ENCODE measurements at regions not wholly inside any gene's neighbourhood (a gene's known extent, or its start where the extent isn't known, plus 50 kb on each side); places are given as distances from the start of the nearest gene placed in this dataset.
"Not testable (repeated sequence)": the region's sequence is repeated elsewhere in the genome, so short reads cannot be mapped to it uniquely, and the experiment has no call there.

DNA sequence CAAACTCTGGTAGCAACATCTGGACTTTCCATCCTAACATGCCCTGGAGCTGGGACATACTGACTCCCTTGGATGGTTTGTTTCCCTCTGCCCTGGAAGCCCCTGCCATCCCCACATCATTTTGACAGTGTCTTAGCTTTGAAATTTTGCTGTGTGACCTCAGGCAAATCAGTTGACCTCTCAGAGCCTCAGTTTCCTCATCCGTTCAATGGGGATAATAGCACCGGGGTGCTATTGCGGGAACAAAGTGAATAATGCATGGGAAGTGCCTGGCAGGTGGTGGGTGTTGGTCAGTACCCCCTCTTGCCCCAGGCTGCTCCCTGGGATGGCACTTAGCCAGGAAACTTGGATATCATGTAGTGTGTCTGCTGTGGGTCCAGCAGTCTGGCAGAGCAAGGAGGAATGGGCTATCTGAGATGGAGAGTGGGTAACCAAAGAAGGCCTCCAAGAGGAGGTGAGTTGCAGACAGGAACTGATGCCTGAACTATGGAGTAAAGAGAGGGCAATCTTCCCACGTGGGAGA is 88.6 kb downstream of the MRPL14 start:
- Histone ChIP-seq H3K27ac (no peak overlapping the region), H3K27me3 (no peaks in the 10 kb centered on the region), H3K36me3 (no peaks in the 10 kb centered on the region), H3K4me3 (no peak overlapping the region), H3K4me1 (peaks cover 8 to 28% (median 17%) of the 10 kb centered on the region in 4 donors), H3K9me3 (no peaks in the 10 kb centered on the region)
- intact Hi-C loops (cut with DNase I; ENCODE audit: low total_unique reads) = no loop called here
- no peak for DNase-seq
- 77 to 86% (median 82%) methylated on average over 4 of the region's 4 CpGs for WGBS, 5 donors
- TF ChIP-seq POLR2A (IDR thresholded peaks at IDR 0.05) (no peak), POLR2AphosphoS5 (IDR thresholded peaks at IDR 0.05) (no peak), EP300 (IDR thresholded peaks at IDR 0.05) (no peak)
- TF ChIP-seq, protein P1, sequence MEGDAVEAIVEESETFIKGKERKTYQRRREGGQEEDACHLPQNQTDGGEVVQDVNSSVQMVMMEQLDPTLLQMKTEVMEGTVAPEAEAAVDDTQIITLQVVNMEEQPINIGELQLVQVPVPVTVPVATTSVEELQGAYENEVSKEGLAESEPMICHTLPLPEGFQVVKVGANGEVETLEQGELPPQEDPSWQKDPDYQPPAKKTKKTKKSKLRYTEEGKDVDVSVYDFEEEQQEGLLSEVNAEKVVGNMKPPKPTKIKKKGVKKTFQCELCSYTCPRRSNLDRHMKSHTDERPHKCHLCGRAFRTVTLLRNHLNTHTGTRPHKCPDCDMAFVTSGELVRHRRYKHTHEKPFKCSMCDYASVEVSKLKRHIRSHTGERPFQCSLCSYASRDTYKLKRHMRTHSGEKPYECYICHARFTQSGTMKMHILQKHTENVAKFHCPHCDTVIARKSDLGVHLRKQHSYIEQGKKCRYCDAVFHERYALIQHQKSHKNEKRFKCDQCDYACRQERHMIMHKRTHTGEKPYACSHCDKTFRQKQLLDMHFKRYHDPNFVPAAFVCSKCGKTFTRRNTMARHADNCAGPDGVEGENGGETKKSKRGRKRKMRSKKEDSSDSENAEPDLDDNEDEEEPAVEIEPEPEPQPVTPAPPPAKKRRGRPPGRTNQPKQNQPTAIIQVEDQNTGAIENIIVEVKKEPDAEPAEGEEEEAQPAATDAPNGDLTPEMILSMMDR (IDR thresholded peaks at IDR 0.05) = no peak

DNA sequence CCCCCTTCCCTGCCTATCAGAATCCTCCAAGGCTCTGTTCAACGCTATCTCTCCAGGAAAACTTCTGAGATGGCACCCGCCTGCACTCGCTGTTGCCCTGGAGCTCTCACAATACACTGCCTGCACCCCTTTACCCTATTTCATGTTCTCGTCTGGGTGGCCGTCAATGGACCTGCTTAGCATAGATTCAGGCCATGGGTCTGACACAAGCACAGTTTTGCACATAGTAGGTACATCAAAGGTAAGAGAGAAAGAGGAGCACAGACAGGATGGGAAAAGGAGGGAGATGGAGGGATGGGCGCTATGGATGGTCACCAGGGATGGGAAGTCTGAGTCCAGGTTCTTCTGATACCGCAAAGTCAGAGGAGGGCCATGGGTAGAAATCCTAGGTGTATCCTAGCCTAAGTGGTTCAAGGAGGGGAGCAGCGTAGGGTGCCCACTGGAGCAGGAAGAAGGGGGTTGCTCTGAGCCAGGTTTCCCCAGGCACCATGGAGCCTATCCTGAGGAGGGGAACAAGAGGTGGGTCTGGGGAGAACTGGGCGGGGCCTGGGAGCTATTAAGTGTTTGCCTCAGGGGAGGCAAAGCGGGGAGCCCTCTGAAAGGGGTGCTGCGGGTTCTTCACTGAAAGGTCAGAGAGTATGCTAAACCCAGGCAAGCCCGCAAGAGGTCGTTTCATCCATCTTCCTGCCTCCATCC is 89.3 kb downstream of the MRPL14 start:
- peaks cover 7 to 22% (median 13%) of the 10 kb centered on the region in 4 donors for H3K4me1 ChIP-seq
- H3K27ac ChIP-seq = no peak overlapping the region
- DNase-seq = no peak
- no peak overlapping the region for H3K4me3 ChIP-seq
- intact Hi-C loops (cut with DNase I; ENCODE audit: low total_unique reads) = no loop called here
- 92 to 95% (median 94%) methylated on average over 13 of the region's 13 CpGs for WGBS, 5 donors
- H3K27me3 ChIP-seq = no peaks in the 10 kb centered on the region
- no peaks in the 10 kb centered on the region for H3K9me3 ChIP-seq
- no peaks in the 10 kb centered on the region for H3K36me3 ChIP-seq
- TF ChIP-seq POLR2AphosphoS5 (IDR thresholded peaks at IDR 0.05) (no peak), EP300 (IDR thresholded peaks at IDR 0.05) (no peak), POLR2A (IDR thresholded peaks at IDR 0.05) (no peak)
- TF ChIP-seq, protein P1 (IDR thresholded peaks at IDR 0.05) = no peak

DNA sequence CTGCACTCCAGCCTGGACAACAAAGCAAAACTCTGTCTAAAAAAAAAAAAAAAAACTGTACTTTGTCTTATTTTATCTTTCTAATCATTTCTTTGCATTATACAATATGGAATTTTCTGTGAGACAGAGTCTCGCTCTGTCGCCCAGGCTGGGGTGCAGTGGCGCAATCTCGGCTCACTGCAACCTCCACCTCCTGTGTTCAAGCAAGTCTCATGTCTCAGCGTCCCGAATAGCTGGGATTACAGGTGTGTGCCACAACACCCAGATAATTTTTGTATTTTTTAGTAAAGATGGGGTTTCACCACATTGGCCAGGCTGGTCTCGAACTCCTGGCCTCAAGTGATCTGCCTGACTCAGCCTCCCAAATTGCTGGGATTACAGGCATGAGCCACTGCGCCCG is 90.0 kb downstream of the MRPL14 start:
- H3K27ac ChIP-seq; intact Hi-C loops (cut with DNase I; ENCODE audit: low total_unique reads): not testable (repeated sequence)

DNA sequence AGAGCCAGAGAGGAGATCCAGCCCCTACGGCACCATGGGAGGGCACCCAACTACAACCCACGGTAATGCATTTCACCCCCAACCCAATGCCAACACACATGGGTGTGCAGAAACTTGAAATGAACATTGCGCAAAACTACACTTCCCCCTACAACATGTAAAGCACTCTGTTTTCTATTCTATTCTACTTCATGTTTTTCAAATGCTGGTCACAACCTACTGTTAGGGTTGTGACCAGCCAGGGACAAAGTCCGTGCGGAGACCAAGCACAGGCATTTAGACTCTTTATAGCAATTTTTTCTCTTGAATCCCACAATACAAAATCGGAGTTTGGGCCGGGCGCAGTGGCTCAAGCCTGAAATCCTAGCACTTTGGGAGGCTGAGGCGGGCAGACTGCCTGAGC is 90.6 kb downstream of the MRPL14 start:
- WGBS, 5 donors = 85 to 94% (median 93%) methylated on average over 9 of the region's 9 CpGs
- no peak for DNase-seq

More for the DNA sequence above, 90.0 kb downstream of the MRPL14 start:
- not testable (repeated sequence) for DNase-seq, H3K36me3 ChIP-seq, H3K9me3 ChIP-seq, H3K27me3 ChIP-seq, H3K4me3 ChIP-seq
- H3K4me1 ChIP-seq = peaks cover under 1 to 14% (median 7%) of the 10 kb centered on the region in 4 donors
- 91 to 99% (median 93%) methylated on average over 9 of the region's 9 CpGs for WGBS, 5 donors

More for the DNA sequence above, 90.6 kb downstream of the MRPL14 start:
- Histone ChIP-seq H3K9me3 (no peaks in the 10 kb centered on the region), H3K27me3 (no peaks in the 10 kb centered on the region), H3K4me3 (no peak overlapping the region), H3K27ac (no peak overlapping the region), H3K4me1 (peaks cover 0 to 9% (median 6%) of the 10 kb centered on the region in 4 donors), H3K36me3 (no peaks in the 10 kb centered on the region)
- intact Hi-C loops (cut with DNase I; ENCODE audit: low total_unique reads) = no loop called here
- TF ChIP-seq, protein P1 (IDR thresholded peaks at IDR 0.05) = no peak
- no peak for TF ChIP-seq POLR2A (IDR thresholded peaks at IDR 0.05)
